IMR-90 (cell line): ENCODE measurements at regions not wholly inside any gene's neighbourhood (a gene's known extent, or its start where the extent isn't known, plus 50 kb on each side); places are given as distances from the start of the nearest gene placed in this dataset.

Experiments
- ATAC-seq: fragments of 200-7000 bp; cut with Tn5 transposase; 2 replicates; pipeline ENCODE4 v1.9.1; 2020; ENCODE audit warnings: low read depth, mild to moderate bottlenecking, moderate library complexity
- BruUV-seq: library from RNA; stranded (reverse); fragments of 400-500 nt; replicated peaks from 2 replicates; lab custom pipeline; 2021; lab: Mats Ljungman, UMichigan
- CTCF ChIA-PET: fragments of 300-600 bp; formaldehyde crosslinking; extraction: SDS; loops from one replicate; lab custom pipeline; 2021; ENCODE audit warnings: antibody characterized with exemption; lab: Yijun Ruan, JAX
- POLR2A ChIA-PET: fragments of 300-600 bp; sonication (Branson Sonifier 250); formaldehyde crosslinking; loops from one replicate; lab custom pipeline; 2022; ENCODE audit warnings: antibody characterized with exemption; ENCODE audit not compliant: unreplicated experiment; lab: Charles Lee
- DNase-seq: peaks from one replicate; pipeline ENCODE4 v3.0.0; 2013
- H2AFZ ChIP-seq: replicated peaks from 2 replicates; pipeline ENCODE3; 2013; ENCODE audit warnings: low read length, mild to moderate bottlenecking; ENCODE audit not compliant: poor library complexity
- H2AK5ac ChIP-seq: 2 replicates; pipeline ENCODE4 v1.6.1; 2013; ENCODE audit warnings: low read depth, low read length, inconsistent platforms
- H2AK9ac ChIP-seq: replicated peaks from 2 replicates; pipeline ENCODE3; 2013; ENCODE audit warnings: mild to moderate bottlenecking, low read depth, low read length, moderate library complexity; ENCODE audit not compliant: poor library complexity
- H2BK120ac ChIP-seq: 2 replicates; pipeline ENCODE4 v1.6.1; 2013; ENCODE audit warnings: low read depth, low read length, inconsistent platforms
- H2BK15ac ChIP-seq: 3 replicates; pipeline ENCODE4 v1.6.1; 2013; ENCODE audit warnings: low read depth, low read length, inconsistent platforms
- H2BK20ac ChIP-seq: 2 replicates; pipeline ENCODE4 v1.6.1; 2013; ENCODE audit warnings: low read depth, mild to moderate bottlenecking, inconsistent platforms, low read length, moderate library complexity
- H2BK5ac ChIP-seq: 2 replicates; pipeline ENCODE4 v1.6.1; 2013; ENCODE audit warnings: mild to moderate bottlenecking, low read depth, low read length, inconsistent platforms; ENCODE audit not compliant: poor library complexity, severe bottlenecking
- H3K14ac ChIP-seq: replicated peaks from 2 replicates; pipeline ENCODE4 v1.6.1; 2013; ENCODE audit warnings: low read depth, low read length, inconsistent platforms
- H3K18ac ChIP-seq: 2 replicates; pipeline ENCODE4 v1.6.1; 2013; ENCODE audit warnings: low read depth, low read length, control low read depth
- H3K23ac ChIP-seq: 2 replicates; pipeline ENCODE4 v1.6.1; 2013; ENCODE audit warnings: low read depth, low read length, inconsistent platforms
- H3K27ac ChIP-seq: 2 replicates; pipeline ENCODE4 v1.5.1; 2013; ENCODE audit warnings: mild to moderate bottlenecking, control low read depth, low read length; ENCODE audit not compliant: insufficient read depth
- H3K27me3 ChIP-seq: 2 replicates; pipeline ENCODE4 v1.6.1; 2013; ENCODE audit warnings: low read length; ENCODE audit not compliant: control insufficient read depth, insufficient read depth
- H3K36me3 ChIP-seq: 2 replicates; pipeline ENCODE4 v1.6.1; 2013; ENCODE audit warnings: low read length, mixed read lengths; ENCODE audit not compliant: control insufficient read depth, insufficient read depth
- H3K4ac ChIP-seq: 2 replicates; pipeline ENCODE4 v1.6.1; 2013; ENCODE audit warnings: low read depth, low read length, inconsistent platforms
- H3K4me1 ChIP-seq: 2 replicates; pipeline ENCODE4 v1.6.1; 2013; ENCODE audit warnings: low read length, mixed read lengths; ENCODE audit not compliant: control insufficient read depth, insufficient read depth
- H3K4me2 ChIP-seq: 2 replicates; pipeline ENCODE4 v1.6.1; 2013; ENCODE audit warnings: low read depth, mild to moderate bottlenecking, control low read depth, low read length, moderate library complexity
- H3K4me3 ChIP-seq: 2 replicates; pipeline ENCODE4 v1.5.1; 2013; ENCODE audit warnings: low read depth, mild to moderate bottlenecking, control low read depth, low read length, moderate library complexity; ENCODE audit not compliant: insufficient read depth
- H3K56ac ChIP-seq: 2 replicates; pipeline ENCODE4 v1.6.1; 2013; ENCODE audit warnings: low read length, inconsistent platforms; ENCODE audit not compliant: insufficient read depth; ENCODE audit errors: extremely low read depth
- H3K79me1 ChIP-seq, 2 experiments: 2 replicates each; pipeline ENCODE4 v1.6.1; 2013; ENCODE audit warnings: low read length in 2 of 2, inconsistent platforms in 1 of 2, low read depth in 1 of 2
- H3K9ac ChIP-seq: 2 replicates; pipeline ENCODE4 v1.6.1; 2013; ENCODE audit warnings: low read depth, low read length, control low read depth
- H3K9me1 ChIP-seq: 2 replicates; pipeline ENCODE4 v1.6.1; 2013; ENCODE audit warnings: low read length, inconsistent platforms; ENCODE audit not compliant: insufficient read depth
- H3K9me3 ChIP-seq: 2 replicates; pipeline ENCODE4 v1.6.1; 2013; ENCODE audit warnings: low read length; ENCODE audit not compliant: control insufficient read depth, insufficient read depth
- H4K20me1 ChIP-seq: 2 replicates; pipeline ENCODE4 v1.6.1; 2013; ENCODE audit warnings: low read length, inconsistent platforms; ENCODE audit not compliant: insufficient read depth
- H4K5ac ChIP-seq: 2 replicates; pipeline ENCODE4 v1.6.1; 2013; ENCODE audit warnings: mild to moderate bottlenecking, low read depth, low read length, control low read depth
- H4K8ac ChIP-seq, 2 experiments: 2 replicates each; pipeline ENCODE4 v1.6.1; 2013; ENCODE audit warnings: low read depth in 2 of 2, low read length in 2 of 2, control low read depth in 1 of 2, inconsistent platforms in 1 of 2
- H4K91ac ChIP-seq: 2 replicates; pipeline ENCODE4 v1.6.1; 2013; ENCODE audit warnings: low read depth, low read length, inconsistent platforms; ENCODE audit not compliant: insufficient read depth
- BHLHE40 ChIP-seq: fragments of 150-350 bp; IDR thresholded peaks from 2 replicates; pipeline ENCODE4 v1.6.1; 2016; ENCODE audit warnings: mild to moderate bottlenecking, low read depth, low read length
- CEBPB ChIP-seq: IDR thresholded peaks from 2 replicates; pipeline ENCODE4 v1.6.1; 2012; ENCODE audit warnings: low read depth, low read length, improper control_type of control experiment
- CHD1 ChIP-seq: IDR thresholded peaks from 2 replicates; pipeline ENCODE4 v1.6.1; 2012; ENCODE audit warnings: low read depth, low read length, improper control_type of control experiment
- FOS ChIP-seq: fragments of 150-350 bp; IDR thresholded peaks from 2 replicates; pipeline ENCODE4 v1.6.1; 2016; ENCODE audit warnings: low read depth, low read length
- MAFK ChIP-seq: IDR thresholded peaks from 2 replicates; pipeline ENCODE4 v1.6.1; 2012; ENCODE audit warnings: low read depth, low read length, improper control_type of control experiment
- MAZ ChIP-seq: IDR thresholded peaks from 2 replicates; pipeline ENCODE4 v1.6.1; 2012; ENCODE audit warnings: low read depth, mild to moderate bottlenecking, low read length, improper control_type of control experiment, moderate library complexity, borderline replicate concordance
- MXI1 ChIP-seq: IDR thresholded peaks from 2 replicates; pipeline ENCODE4 v1.6.1; 2012; ENCODE audit warnings: low read depth, mild to moderate bottlenecking, low read length, moderate library complexity, borderline replicate concordance
- NFE2L2 ChIP-seq: fragments of 150-350 bp; IDR thresholded peaks from 2 replicates; pipeline ENCODE4 v1.6.1; 2016; ENCODE audit warnings: low read depth, mild to moderate bottlenecking, low read length
- POLR2A ChIP-seq: IDR thresholded peaks from 2 replicates; pipeline ENCODE4 v1.6.1; 2012; ENCODE audit warnings: mild to moderate bottlenecking, low read depth, low read length
- RAD21 ChIP-seq: IDR thresholded peaks from 2 replicates; pipeline ENCODE4 v1.6.1; 2012; ENCODE audit warnings: low read length, improper control_type of control experiment
- RCOR1 ChIP-seq: IDR thresholded peaks from 2 replicates; pipeline ENCODE4 v1.6.1; 2012; ENCODE audit warnings: mild to moderate bottlenecking, low read length, improper control_type of control experiment; ENCODE audit not compliant: insufficient replicate concordance
- RFX5 ChIP-seq: IDR thresholded peaks from 2 replicates; pipeline ENCODE4 v1.8.0; 2012; ENCODE audit warnings: low read depth, mild to moderate bottlenecking, low read length, moderate library complexity
- SMC3 ChIP-seq: fragments of 150-350 bp; IDR thresholded peaks from 2 replicates; pipeline ENCODE4 v1.6.1; 2016; ENCODE audit warnings: low read depth, mild to moderate bottlenecking, antibody characterized with exemption, low read length, moderate library complexity
- WGBS, 2 experiments: methylation state at CpG; one replicate each; pipeline versions ENCODE4 v1.1.5 to v1.1.7; 2013; ENCODE audit warnings: missing lambda C conversion rate in 2 of 2; ENCODE audit not compliant: insufficient read length in 1 of 2; ENCODE audit errors: extremely low coverage in 2 of 2; 5-methylcytosine and 5-hydroxymethylcytosine counted together
- dilution Hi-C: fragments of 300-500 bp; cut with HindIII; formaldehyde crosslinking; loops from one replicate; pipeline ENCODE4 v1.14.3; 2018; ENCODE audit warnings: low sequenced_read_pairs; ENCODE audit not compliant: unreplicated experiment
- in situ Hi-C: fragments of 300-500 bp; cut with MboI; formaldehyde crosslinking; loops from 3 replicates; pipeline ENCODE4 v1.14.3; 2019; ENCODE audit warnings: low sequenced_read_pairs, inconsistent platforms, mixed read lengths
- intact Hi-C: fragments of 100-400 bp; cut with micrococcal nuclease; formaldehyde crosslinking; loops from 2 replicates; pipeline ENCODE4 v1.10.0; 2022
- TF ChIP-seq, protein P1 (sequence below): fragments of 150-350 bp; IDR thresholded peaks from 2 replicates; pipeline ENCODE4 v1.6.1; 2017; ENCODE audit warnings: mild to moderate bottlenecking, antibody characterized with exemption, low read length, low read depth
- TF ChIP-seq, protein P2 (sequence below): fragments of 150-350 bp; IDR thresholded peaks from 2 replicates; pipeline ENCODE4 v1.6.1; 2016; ENCODE audit warnings: low read depth, mild to moderate bottlenecking, low read length, moderate library complexity, borderline replicate concordance
- TF ChIP-seq, protein P3 (sequence below): conservative IDR thresholded peaks from 2 replicates; pipeline ENCODE4 v1.5.1; 2012; ENCODE audit warnings: mild to moderate bottlenecking, low read depth, low read length, improper control_type of control experiment

DNA sequence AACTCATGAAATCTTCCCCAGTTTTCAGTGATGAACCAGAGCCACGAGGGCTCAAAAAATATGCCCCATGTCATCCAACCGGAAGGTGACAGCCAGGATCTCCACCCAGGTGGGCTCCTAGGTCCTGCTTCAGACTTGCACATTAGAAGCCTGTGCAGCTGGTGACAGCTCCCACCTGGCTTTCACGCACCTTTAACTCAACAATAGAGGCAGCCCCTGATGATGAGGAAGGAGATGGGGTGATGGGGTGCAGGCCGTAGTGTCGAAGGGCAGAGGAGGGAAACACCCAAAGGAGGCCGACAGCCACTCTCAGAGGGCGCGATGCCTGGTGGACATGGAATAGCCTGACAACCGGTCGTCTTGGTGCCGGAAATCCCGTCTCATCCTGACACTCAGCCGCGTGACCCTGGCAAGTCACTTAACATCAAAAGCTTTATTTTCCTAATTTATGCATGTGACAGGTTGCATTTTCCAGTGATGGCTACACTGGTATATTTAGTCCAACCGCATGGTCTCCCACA, 118.0 kb downstream of the SOX1 start:
- intact Hi-C loops (no loop called here), dilution Hi-C loops (no loop called here), in situ Hi-C loops (no loop called here)
- H3K79me1 ChIP-seq, result no peaks in the 10 kb centered on the region
- WGBS, 2 experiments, result 88% methylated on average over 4 of the region's 15 CpGs; no CpG with 5 or more reads in 1 of the 2 experiments
- H3K27me3 ChIP-seq, result no peaks in the 10 kb centered on the region
- no peak overlapping the region for H3K4ac ChIP-seq
- no peak overlapping the region for H2AFZ ChIP-seq
- no peak overlapping the region for H3K4me3 ChIP-seq
- H3K9me1 ChIP-seq, result no peaks in the 10 kb centered on the region
- no peak overlapping the region for H3K18ac ChIP-seq
- no peak overlapping the region for H4K8ac ChIP-seq
- no peak for TF ChIP-seq SMC3
- TF ChIP-seq, protein P1, sequence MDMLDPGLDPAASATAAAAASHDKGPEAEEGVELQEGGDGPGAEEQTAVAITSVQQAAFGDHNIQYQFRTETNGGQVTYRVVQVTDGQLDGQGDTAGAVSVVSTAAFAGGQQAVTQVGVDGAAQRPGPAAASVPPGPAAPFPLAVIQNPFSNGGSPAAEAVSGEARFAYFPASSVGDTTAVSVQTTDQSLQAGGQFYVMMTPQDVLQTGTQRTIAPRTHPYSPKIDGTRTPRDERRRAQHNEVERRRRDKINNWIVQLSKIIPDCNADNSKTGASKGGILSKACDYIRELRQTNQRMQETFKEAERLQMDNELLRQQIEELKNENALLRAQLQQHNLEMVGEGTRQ, result no peak
- no peak for TF ChIP-seq RAD21
- TF ChIP-seq POLR2A, result no peak
- no peak for TF ChIP-seq RCOR1
- no peak for TF ChIP-seq MAFK
- TF ChIP-seq FOS, result no peak
- no peak for TF ChIP-seq CEBPB
- TF ChIP-seq MAZ, result no peak
- TF ChIP-seq, protein P2, sequence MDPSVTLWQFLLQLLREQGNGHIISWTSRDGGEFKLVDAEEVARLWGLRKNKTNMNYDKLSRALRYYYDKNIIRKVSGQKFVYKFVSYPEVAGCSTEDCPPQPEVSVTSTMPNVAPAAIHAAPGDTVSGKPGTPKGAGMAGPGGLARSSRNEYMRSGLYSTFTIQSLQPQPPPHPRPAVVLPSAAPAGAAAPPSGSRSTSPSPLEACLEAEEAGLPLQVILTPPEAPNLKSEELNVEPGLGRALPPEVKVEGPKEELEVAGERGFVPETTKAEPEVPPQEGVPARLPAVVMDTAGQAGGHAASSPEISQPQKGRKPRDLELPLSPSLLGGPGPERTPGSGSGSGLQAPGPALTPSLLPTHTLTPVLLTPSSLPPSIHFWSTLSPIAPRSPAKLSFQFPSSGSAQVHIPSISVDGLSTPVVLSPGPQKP, result no peak
- TF ChIP-seq MXI1, result no peak
- no peak for TF ChIP-seq RFX5
- TF ChIP-seq, protein P3, sequence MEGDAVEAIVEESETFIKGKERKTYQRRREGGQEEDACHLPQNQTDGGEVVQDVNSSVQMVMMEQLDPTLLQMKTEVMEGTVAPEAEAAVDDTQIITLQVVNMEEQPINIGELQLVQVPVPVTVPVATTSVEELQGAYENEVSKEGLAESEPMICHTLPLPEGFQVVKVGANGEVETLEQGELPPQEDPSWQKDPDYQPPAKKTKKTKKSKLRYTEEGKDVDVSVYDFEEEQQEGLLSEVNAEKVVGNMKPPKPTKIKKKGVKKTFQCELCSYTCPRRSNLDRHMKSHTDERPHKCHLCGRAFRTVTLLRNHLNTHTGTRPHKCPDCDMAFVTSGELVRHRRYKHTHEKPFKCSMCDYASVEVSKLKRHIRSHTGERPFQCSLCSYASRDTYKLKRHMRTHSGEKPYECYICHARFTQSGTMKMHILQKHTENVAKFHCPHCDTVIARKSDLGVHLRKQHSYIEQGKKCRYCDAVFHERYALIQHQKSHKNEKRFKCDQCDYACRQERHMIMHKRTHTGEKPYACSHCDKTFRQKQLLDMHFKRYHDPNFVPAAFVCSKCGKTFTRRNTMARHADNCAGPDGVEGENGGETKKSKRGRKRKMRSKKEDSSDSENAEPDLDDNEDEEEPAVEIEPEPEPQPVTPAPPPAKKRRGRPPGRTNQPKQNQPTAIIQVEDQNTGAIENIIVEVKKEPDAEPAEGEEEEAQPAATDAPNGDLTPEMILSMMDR, result no peak
- TF ChIP-seq CHD1, result no peak
- TF ChIP-seq NFE2L2, result no peak
- no peak for TF ChIP-seq BHLHE40
- peaks cover 69% of the 10 kb centered on the region for H3K9me3 ChIP-seq
- H2BK20ac ChIP-seq, result no peak overlapping the region
- no peak overlapping the region for H4K91ac ChIP-seq
- no peak overlapping the region for H3K9ac ChIP-seq
- ChIA-PET POLR2A (no interaction called here), CTCF (no interaction called here)
- no peak overlapping the region for H3K56ac ChIP-seq
- DNase-seq (no peak), ATAC-seq (no peak)
- no peak overlapping the region for H2AK9ac ChIP-seq
- H3K23ac ChIP-seq, result no peak overlapping the region
- no peak overlapping the region for H2BK120ac ChIP-seq
- H2AK5ac ChIP-seq, result no peak overlapping the region
- no peaks in the 10 kb centered on the region for H3K36me3 ChIP-seq
- H4K20me1 ChIP-seq, result no peaks in the 10 kb centered on the region
- no peaks in the 10 kb centered on the region for H3K4me1 ChIP-seq
- H3K14ac ChIP-seq, result no peak overlapping the region
- BruUV-seq, result no TSS peak
- H2BK5ac ChIP-seq, result no peak overlapping the region
- no peak overlapping the region for H3K27ac ChIP-seq
- H3K4me2 ChIP-seq, result no peak overlapping the region
- no peak overlapping the region for H4K5ac ChIP-seq
- H2BK15ac ChIP-seq, result no peak overlapping the region
